ENCODE measurements at regions not wholly inside any gene's neighbourhood (a gene's known extent, or its start where the extent isn't known, plus 50 kb on each side); places are given as distances from the start of the nearest gene placed in this dataset.

DNA sequence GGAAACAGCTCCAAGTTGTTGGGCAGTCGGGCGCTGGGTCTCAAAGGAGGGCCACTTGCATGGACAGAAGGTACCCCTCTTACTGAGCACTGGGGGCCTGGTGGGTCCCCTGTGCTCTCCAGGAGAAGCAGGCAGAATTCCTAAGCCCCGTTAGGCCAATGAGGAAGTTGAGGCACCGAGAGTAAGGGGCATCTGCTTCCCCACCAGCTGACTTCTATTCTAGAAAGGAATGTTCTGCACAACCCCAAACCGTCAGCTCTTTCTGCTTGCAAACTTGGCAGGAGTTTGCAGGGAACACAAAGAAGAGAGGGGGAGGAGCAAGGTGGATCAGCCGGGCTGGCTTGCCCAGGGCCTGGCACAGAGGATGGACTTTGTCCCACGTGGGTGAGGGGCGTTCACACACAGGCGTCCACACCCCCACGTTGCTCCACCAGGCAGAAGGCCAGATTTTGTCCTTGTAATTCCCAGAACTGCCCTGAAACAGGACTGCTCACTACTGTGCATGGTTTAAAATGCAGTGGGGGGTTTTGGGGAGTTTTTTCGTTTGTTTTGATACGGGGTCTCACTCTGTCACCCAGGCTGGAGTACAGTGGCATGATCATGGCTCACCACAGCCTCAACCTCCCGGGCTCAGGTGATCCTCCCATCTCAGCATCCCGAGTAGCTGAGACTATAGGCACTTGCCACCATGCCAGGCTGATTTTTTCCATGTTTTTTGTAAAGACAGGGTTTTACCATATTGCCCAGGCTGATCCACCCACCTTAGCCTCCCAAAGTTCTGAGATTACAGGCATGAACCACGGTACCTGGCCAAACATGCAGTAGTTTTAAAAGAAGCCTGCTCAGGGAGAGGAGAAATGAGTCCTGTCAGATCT is 93.3 kb downstream of the SNX5 start (continued):
- TF ChIP-seq, protein P1, sequence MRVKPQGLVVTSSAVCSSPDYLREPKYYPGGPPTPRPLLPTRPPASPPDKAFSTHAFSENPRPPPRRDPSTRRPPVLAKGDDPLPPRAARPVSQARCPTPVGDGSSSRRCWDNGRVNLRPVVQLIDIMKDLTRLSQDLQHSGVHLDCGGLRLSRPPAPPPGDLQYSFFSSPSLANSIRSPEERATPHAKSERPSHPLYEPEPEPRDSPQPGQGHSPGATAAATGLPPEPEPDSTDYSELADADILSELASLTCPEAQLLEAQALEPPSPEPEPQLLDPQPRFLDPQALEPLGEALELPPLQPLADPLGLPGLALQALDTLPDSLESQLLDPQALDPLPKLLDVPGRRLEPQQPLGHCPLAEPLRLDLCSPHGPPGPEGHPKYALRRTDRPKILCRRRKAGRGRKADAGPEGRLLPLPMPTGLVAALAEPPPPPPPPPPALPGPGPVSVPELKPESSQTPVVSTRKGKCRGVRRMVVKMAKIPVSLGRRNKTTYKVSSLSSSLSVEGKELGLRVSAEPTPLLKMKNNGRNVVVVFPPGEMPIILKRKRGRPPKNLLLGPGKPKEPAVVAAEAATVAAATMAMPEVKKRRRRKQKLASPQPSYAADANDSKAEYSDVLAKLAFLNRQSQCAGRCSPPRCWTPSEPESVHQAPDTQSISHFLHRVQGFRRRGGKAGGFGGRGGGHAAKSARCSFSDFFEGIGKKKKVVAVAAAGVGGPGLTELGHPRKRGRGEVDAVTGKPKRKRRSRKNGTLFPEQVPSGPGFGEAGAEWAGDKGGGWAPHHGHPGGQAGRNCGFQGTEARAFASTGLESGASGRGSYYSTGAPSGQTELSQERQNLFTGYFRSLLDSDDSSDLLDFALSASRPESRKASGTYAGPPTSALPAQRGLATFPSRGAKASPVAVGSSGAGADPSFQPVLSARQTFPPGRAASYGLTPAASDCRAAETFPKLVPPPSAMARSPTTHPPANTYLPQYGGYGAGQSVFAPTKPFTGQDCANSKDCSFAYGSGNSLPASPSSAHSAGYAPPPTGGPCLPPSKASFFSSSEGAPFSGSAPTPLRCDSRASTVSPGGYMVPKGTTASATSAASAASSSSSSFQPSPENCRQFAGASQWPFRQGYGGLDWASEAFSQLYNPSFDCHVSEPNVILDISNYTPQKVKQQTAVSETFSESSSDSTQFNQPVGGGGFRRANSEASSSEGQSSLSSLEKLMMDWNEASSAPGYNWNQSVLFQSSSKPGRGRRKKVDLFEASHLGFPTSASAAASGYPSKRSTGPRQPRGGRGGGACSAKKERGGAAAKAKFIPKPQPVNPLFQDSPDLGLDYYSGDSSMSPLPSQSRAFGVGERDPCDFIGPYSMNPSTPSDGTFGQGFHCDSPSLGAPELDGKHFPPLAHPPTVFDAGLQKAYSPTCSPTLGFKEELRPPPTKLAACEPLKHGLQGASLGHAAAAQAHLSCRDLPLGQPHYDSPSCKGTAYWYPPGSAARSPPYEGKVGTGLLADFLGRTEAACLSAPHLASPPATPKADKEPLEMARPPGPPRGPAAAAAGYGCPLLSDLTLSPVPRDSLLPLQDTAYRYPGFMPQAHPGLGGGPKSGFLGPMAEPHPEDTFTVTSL (CRISPR knock-in tag; IDR thresholded peaks at IDR 0.05; ENCODE audit: borderline replicate concordance), result no peak; the same call in 1 of the 2 replicates
- TF ChIP-seq HNF4G (IDR thresholded peaks at IDR 0.05; ENCODE audit: borderline replicate concordance, low read depth, low read length) (peak; percentile 99), HNF4G (CRISPR knock-in tag; IDR thresholded peaks at IDR 0.05; ENCODE audit: borderline replicate concordance, low read depth) (peak; percentile 98), ZNF543 (CRISPR knock-in tag; IDR thresholded peaks at IDR 0.05) (peak; percentile 80; the same call in 1 of the 2 replicates), ZEB1 (IDR thresholded peaks at IDR 0.05; ENCODE audit: insufficient replicate concordance, low read depth) (no peak), ZNF580 (CRISPR knock-in tag; IDR thresholded peaks at IDR 0.05; ENCODE audit: borderline replicate concordance, low read depth) (peak; percentile 50; the same call in 1 of the 2 replicates), SUZ12 (IDR thresholded peaks at IDR 0.05; ENCODE audit: low read depth, low read length) (no peak), ZBTB1 (CRISPR knock-in tag; IDR thresholded peaks at IDR 0.05; ENCODE audit: borderline replicate concordance) (peak; percentile 31; the same call in 1 of the 2 replicates), FOXJ3 (CRISPR knock-in tag; IDR thresholded peaks at IDR 0.05; ENCODE audit: borderline replicate concordance) (peak; percentile 67; the same call in 1 of the 2 replicates), TCF12 (IDR thresholded peaks at IDR 0.05) (no peak), TCF12 (CRISPR knock-in tag; IDR thresholded peaks at IDR 0.05) (peak; percentile 80; the same call in 1 of the 2 replicates), KAT7 (CRISPR knock-in tag; IDR thresholded peaks at IDR 0.05; ENCODE audit: borderline replicate concordance) (peak; percentile 93), MED1 (CRISPR knock-in tag; IDR thresholded peaks at IDR 0.05) (peak; percentile 98), ZHX1 (CRISPR knock-in tag; IDR thresholded peaks at IDR 0.05; ENCODE audit: low read depth) (peak; percentile 88), ZFYVE20 (CRISPR knock-in tag; IDR thresholded peaks at IDR 0.05; ENCODE audit: borderline replicate concordance, low read depth) (no peak), U2AF2 (IDR thresholded peaks at IDR 0.05; ENCODE audit: low read depth, low read length) (peak; percentile 31; the same call in 1 of the 2 replicates), KMT2A (CRISPR knock-in tag; IDR thresholded peaks at IDR 0.05) (peak; percentile 19; the same call in 1 of the 2 replicates), RBAK (CRISPR knock-in tag; IDR thresholded peaks at IDR 0.05) (no peak), MAFK (conservative IDR thresholded peaks at IDR 0.05 in 1 of 2, IDR thresholded peaks at IDR 0.05 in 1 of 2; ENCODE audit: low read length in 2 of 2) (no peak), ZNF780A (CRISPR knock-in tag; IDR thresholded peaks at IDR 0.05) (0 out of 2 replicates have a peak, but pooled peaks have one; percentile 50), YY1 (IDR thresholded peaks at IDR 0.05; ENCODE audit: insufficient read depth, insufficient replicate concordance, low read depth, low read length) (peak; percentile 43)

Measured in HepG2 (cell line).